H1 (cell line): ENCODE measurements at regions not wholly inside any gene's neighbourhood (a gene's known extent, or its start where the extent isn't known, plus 50 kb on each side); places are given as distances from the start of the nearest gene placed in this dataset.

ENCODE experiments used
- CTCF ChIA-PET: fragments of 300-600 bp; sonication (Branson Sonifier 250); formaldehyde crosslinking; loops from one replicate; lab custom pipeline; 2021; ENCODE audit not compliant: partially characterized antibody; lab: Charles Lee
- POLR2A ChIA-PET: fragments of 300-600 bp; sonication (Branson Sonifier 250); formaldehyde crosslinking; loops from one replicate; lab custom pipeline; 2021; ENCODE audit warnings: inconsistent platforms; ENCODE audit not compliant: partially characterized antibody; lab: Charles Lee
- DNase-seq, 2 experiments: peaks; one replicate each; pipeline versions ENCODE4 v3.0.0 to v3.0.0-alpha.2; 2010 to 2022; ENCODE audit warnings: low spot score in 2 of 2, low read depth in 1 of 2, mixed read lengths in 1 of 2
- FAIRE-seq: peaks from 2 replicates; lab custom pipeline; 2011; peaks lifted over from hg19 to GRCh38; lab: Jason Lieb, UNC
- H2AFZ ChIP-seq: 2 replicates; pipeline ENCODE4 v1.8.1; 2012; ENCODE audit warnings: low read length, inconsistent platforms
- H2AK5ac ChIP-seq: 2 replicates; pipeline ENCODE4 v1.6.1; 2013; ENCODE audit warnings: low read depth, low read length
- H2BK120ac ChIP-seq: replicated peaks from 2 replicates; pipeline ENCODE3; 2013; ENCODE audit warnings: low read depth, low read length, inconsistent platforms
- H2BK12ac ChIP-seq: 2 replicates; pipeline ENCODE4 v1.6.1; 2013; ENCODE audit warnings: low read depth, low read length
- H2BK15ac ChIP-seq: 2 replicates; pipeline ENCODE4 v1.6.1; 2013; ENCODE audit warnings: low read length
- H2BK20ac ChIP-seq: 2 replicates; pipeline ENCODE4 v1.6.1; 2013; ENCODE audit warnings: low read length
- H2BK5ac ChIP-seq: 2 replicates; pipeline ENCODE4 v1.6.1; 2013; ENCODE audit warnings: low read depth, low read length
- H3K14ac ChIP-seq: 2 replicates; pipeline ENCODE4 v1.6.1; 2013; ENCODE audit warnings: inconsistent platforms; ENCODE audit not compliant: insufficient read length
- H3K18ac ChIP-seq: 2 replicates; pipeline ENCODE4 v1.6.1; 2013; ENCODE audit warnings: low read length; ENCODE audit errors: extremely low read depth
- H3K23ac ChIP-seq: 2 replicates; pipeline ENCODE4 v1.6.1; 2013; ENCODE audit warnings: inconsistent platforms; ENCODE audit not compliant: insufficient read length
- H3K23me2 ChIP-seq: 2 replicates; pipeline ENCODE4 v1.6.1; 2013; ENCODE audit warnings: low read depth, low read length
- H3K27ac ChIP-seq: 2 replicates; pipeline ENCODE4 v1.6.1; 2011; ENCODE audit warnings: low read depth, low read length, inconsistent platforms
- H3K27me3 ChIP-seq, 4 experiments: replicated peaks in 1 of 4; 1 replicate in 1 of 4; 2 replicates in 3 of 4; pipeline versions ENCODE4 v1.6.1 to v1.8.1; 2011 to 2013; ENCODE audit warnings: low read length in 3 of 4, mild to moderate bottlenecking in 3 of 4, inconsistent platforms in 2 of 4, mixed read lengths in 2 of 4, moderate library complexity in 1 of 4; ENCODE audit not compliant: control insufficient read depth in 3 of 4, insufficient read depth in 3 of 4; ENCODE audit errors: extremely low read depth in 1 of 4
- H3K36me3 ChIP-seq, 4 experiments: 2 replicates each; pipeline versions ENCODE4 v1.6.1 to v1.8.1; 2011 to 2013; ENCODE audit warnings: mild to moderate bottlenecking in 4 of 4, low read length in 3 of 4, moderate library complexity in 2 of 4, control low read depth in 1 of 4, inconsistent platforms in 1 of 4; ENCODE audit not compliant: insufficient read depth in 4 of 4, control insufficient read depth in 2 of 4
- H3K4ac ChIP-seq: replicated peaks from 2 replicates; pipeline ENCODE3; 2013; ENCODE audit warnings: low read length, low read depth, mixed read lengths, inconsistent platforms; ENCODE audit not compliant: insufficient read length
- H3K4me1 ChIP-seq, 4 experiments: replicated peaks in 1 of 4; 1 replicate in 1 of 4; 2 replicates in 3 of 4; pipeline versions ENCODE4 v1.6.1 to v1.8.1; 2011 to 2013; ENCODE audit warnings: low read length in 3 of 4, inconsistent platforms in 2 of 4, mixed read lengths in 1 of 4; ENCODE audit not compliant: insufficient read depth in 4 of 4, control insufficient read depth in 3 of 4
- H3K4me2 ChIP-seq, 2 experiments: 2 replicates each; pipeline versions ENCODE4 v1.6.1 to v1.8.1; 2011 to 2013; ENCODE audit warnings: low read depth in 2 of 2, low read length in 2 of 2, control low read depth in 1 of 2, inconsistent platforms in 1 of 2, mild to moderate bottlenecking in 1 of 2; ENCODE audit not compliant: insufficient read depth in 1 of 2
- H3K4me3 ChIP-seq, 4 experiments: fragments of 200-600, 300-600 bp in 1 of 4; sonication (generic), shearing (Covaris generic), sonication (Bioruptor Twin) in 1 of 4; 2 replicates each; pipeline versions ENCODE4 v1.5.1 to v1.8.1; 2011 to 2016; ENCODE audit warnings: low read length in 4 of 4, low read depth in 3 of 4, control low read depth in 2 of 4, inconsistent platforms in 2 of 4, mild to moderate bottlenecking in 2 of 4, mixed read lengths in 1 of 4, moderate library complexity in 1 of 4; ENCODE audit not compliant: insufficient read depth in 2 of 4; ENCODE audit errors: extremely low read depth in 1 of 4
- H3K56ac ChIP-seq: replicated peaks from 2 replicates; pipeline ENCODE3; 2013; ENCODE audit warnings: low read depth, mild to moderate bottlenecking, mixed read lengths, low read length, inconsistent platforms; ENCODE audit not compliant: insufficient read length
- H3K79me1 ChIP-seq: 2 replicates; pipeline ENCODE4 v1.6.1; 2013; ENCODE audit warnings: low read depth, low read length, control low read depth
- H3K79me2 ChIP-seq, 2 experiments: 2 replicates each; pipeline versions ENCODE4 v1.6.1 to v1.8.1; 2012 to 2013; ENCODE audit warnings: low read length in 2 of 2, mild to moderate bottlenecking in 2 of 2, inconsistent platforms in 1 of 2; ENCODE audit not compliant: insufficient read depth in 2 of 2, control insufficient read depth in 1 of 2
- H3K9ac ChIP-seq, 4 experiments: replicated peaks in 1 of 4; 1 replicate in 1 of 4; 2 replicates in 3 of 4; pipeline versions ENCODE4 v1.6.1 to v1.8.1; 2011 to 2013; ENCODE audit warnings: low read depth in 3 of 4, low read length in 3 of 4, control low read depth in 2 of 4, mild to moderate bottlenecking in 2 of 4, moderate library complexity in 2 of 4, inconsistent platforms in 1 of 4; ENCODE audit errors: extremely low read depth in 1 of 4
- H3K9me3 ChIP-seq, 2 experiments: 2 replicates each; pipeline versions ENCODE4 v1.6.1 to v1.8.1; 2012 to 2013; ENCODE audit warnings: mild to moderate bottlenecking in 2 of 2, moderate library complexity in 2 of 2, control low read depth in 1 of 2, inconsistent platforms in 1 of 2, low read depth in 1 of 2, low read length in 1 of 2, mixed read lengths in 1 of 2; ENCODE audit not compliant: insufficient read depth in 2 of 2
- H4K20me1 ChIP-seq, 2 experiments: replicated peaks in 1 of 2; 2 replicates each; pipeline versions ENCODE3 to v1.8.1; 2011 to 2013; ENCODE audit warnings: inconsistent platforms in 2 of 2, low read length in 2 of 2, mild to moderate bottlenecking in 1 of 2; ENCODE audit not compliant: insufficient read depth in 2 of 2, control insufficient read depth in 1 of 2
- H4K5ac ChIP-seq: 2 replicates; pipeline ENCODE4 v1.6.1; 2013; ENCODE audit warnings: low read length, low read depth, mixed read lengths, inconsistent platforms; ENCODE audit not compliant: insufficient read length
- H4K8ac ChIP-seq: 2 replicates; pipeline ENCODE4 v1.8.0; 2013; ENCODE audit warnings: mild to moderate bottlenecking, moderate library complexity, low read length, inconsistent platforms; ENCODE audit not compliant: insufficient read depth; ENCODE audit errors: extremely low read depth
- H4K91ac ChIP-seq: replicated peaks from 2 replicates; pipeline ENCODE3; 2013; ENCODE audit warnings: low read length, mixed read lengths, inconsistent platforms; ENCODE audit not compliant: insufficient read length
- ATF3 ChIP-seq: IDR thresholded peaks from 2 replicates; pipeline ENCODE4 v1.6.1; 2011; ENCODE audit warnings: low read depth, mild to moderate bottlenecking, low read length; ENCODE audit not compliant: insufficient read depth
- SRF ChIP-seq: IDR thresholded peaks from 2 replicates; pipeline ENCODE4 v1.6.1; 2011; ENCODE audit warnings: mild to moderate bottlenecking, low read depth, low read length, moderate library complexity
- TEAD4 ChIP-seq: IDR thresholded peaks from 2 replicates; pipeline ENCODE4 v1.6.1; 2012; ENCODE audit warnings: low read depth, low read length, inconsistent platforms, mixed read lengths
- WGBS, 2 experiments: shearing (Covaris generic) in 1 of 2; methylation state at CpG; one replicate each; pipeline versions ENCODE4 v1.1.6 to v1.1.7; 2013 to 2015; ENCODE audit warnings: low lambda C conversion rate in 2 of 2, mixed read lengths in 2 of 2, inconsistent platforms in 1 of 2, low coverage in 1 of 2, missing lambda C conversion rate in 1 of 2; ENCODE audit not compliant: insufficient replicate concordance in 2 of 2, insufficient coverage in 1 of 2, insufficient read length in 1 of 2; ENCODE audit errors: extremely low coverage in 1 of 2, missing lambda C conversion rate in 1 of 2; 5-methylcytosine and 5-hydroxymethylcytosine counted together

- no peaks in the 10 kb centered on the region for H3K4me1 ChIP-seq
- ChIA-PET CTCF (interaction anchor here (0.7 to 15.1 kb wide), 7 partner anchors 10 to 381 kb away, joined by 3 to 137 read pairs (median 6); no protein-coding TSS in a partner anchor), POLR2A (interaction anchor here (1.2 to 1.7 kb wide), 2 partner anchors 13 to 104 kb away, joined by 3 read pairs; no protein-coding TSS in a partner anchor)
- no peak overlapping the region for H2BK12ac ChIP-seq
- no peaks in the 10 kb centered on the region; the same call in 1 of the 2 replicates for H3K23me2 ChIP-seq
- H3K18ac ChIP-seq: no peak overlapping the region
- no peaks in the 10 kb centered on the region for H3K27me3 ChIP-seq
- no peaks in the 10 kb centered on the region for H3K79me2 ChIP-seq
- no peak overlapping the region for H3K14ac ChIP-seq
- H4K20me1 ChIP-seq: no peaks in the 10 kb centered on the region
- H2BK20ac ChIP-seq: no peak overlapping the region
- TF ChIP-seq SRF (no peak), ATF3 (no peak), TEAD4 (no peak)
- H3K4me3 ChIP-seq: no peak overlapping the region
- H4K5ac ChIP-seq: no peak overlapping the region
- H3K36me3 ChIP-seq: no peaks in the 10 kb centered on the region
- no peaks in the 10 kb centered on the region for H3K79me1 ChIP-seq
- no peak overlapping the region for H2BK5ac ChIP-seq
- no peak overlapping the region for H3K4me2 ChIP-seq
- H3K4ac ChIP-seq: no peak overlapping the region
- WGBS, 2 experiments: 80% methylated on average over 1 of the region's 1 CpG; no CpG with 5 or more reads in 1 of the 2 experiments
- H2AFZ ChIP-seq: no peak overlapping the region
- no peak overlapping the region for H3K9ac ChIP-seq
- no peak overlapping the region for H2BK120ac ChIP-seq
- DNase-seq: no peak
- H3K27ac ChIP-seq: no peak overlapping the region
- no peak overlapping the region for H4K91ac ChIP-seq
- no peak overlapping the region for H2BK15ac ChIP-seq
- no peak overlapping the region for H2AK5ac ChIP-seq
- H3K23ac ChIP-seq: no peak overlapping the region
- no peak overlapping the region for H4K8ac ChIP-seq
- no peak overlapping the region for H3K56ac ChIP-seq
- no peaks in the 10 kb centered on the region for H3K9me3 ChIP-seq
- no peak for FAIRE-seq
Measured at GRCh38 chr2:42848265-42848664, 55.9 kb upstream of the HAAO start.
